ENCODE measurements at regions not wholly inside any gene's neighbourhood (a gene's known extent, or its start where the extent isn't known, plus 50 kb on each side); places are given as distances from the start of the nearest gene placed in this dataset.

DNA sequence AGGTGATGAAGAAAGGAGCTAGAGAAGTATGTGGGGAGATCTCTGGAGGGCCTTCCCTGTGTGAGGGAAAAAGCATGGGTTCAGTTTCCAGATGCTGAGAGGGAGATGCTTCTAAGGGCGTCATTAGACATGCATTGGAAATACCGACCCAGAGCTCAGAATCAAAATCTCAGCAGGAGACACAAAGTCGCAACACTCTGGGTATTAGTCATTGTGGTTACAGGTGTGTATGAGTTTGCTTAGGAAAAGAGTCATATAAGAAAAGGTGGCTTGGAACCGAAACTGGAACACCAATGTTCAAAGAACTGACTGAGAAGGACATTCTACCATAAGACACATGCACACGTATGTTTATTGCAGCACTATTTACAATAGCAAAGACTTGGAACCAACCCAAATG is 477.1 kb downstream of the FBXO15 start:
- H3K9me3 ChIP-seq (ENCODE audit: low read depth, low read length), result no peaks in the 10 kb centered on the region
- no peaks in the 10 kb centered on the region for H4K20me1 ChIP-seq (ENCODE audit: insufficient read depth, low read length)
- TF ChIP-seq, protein P1, sequence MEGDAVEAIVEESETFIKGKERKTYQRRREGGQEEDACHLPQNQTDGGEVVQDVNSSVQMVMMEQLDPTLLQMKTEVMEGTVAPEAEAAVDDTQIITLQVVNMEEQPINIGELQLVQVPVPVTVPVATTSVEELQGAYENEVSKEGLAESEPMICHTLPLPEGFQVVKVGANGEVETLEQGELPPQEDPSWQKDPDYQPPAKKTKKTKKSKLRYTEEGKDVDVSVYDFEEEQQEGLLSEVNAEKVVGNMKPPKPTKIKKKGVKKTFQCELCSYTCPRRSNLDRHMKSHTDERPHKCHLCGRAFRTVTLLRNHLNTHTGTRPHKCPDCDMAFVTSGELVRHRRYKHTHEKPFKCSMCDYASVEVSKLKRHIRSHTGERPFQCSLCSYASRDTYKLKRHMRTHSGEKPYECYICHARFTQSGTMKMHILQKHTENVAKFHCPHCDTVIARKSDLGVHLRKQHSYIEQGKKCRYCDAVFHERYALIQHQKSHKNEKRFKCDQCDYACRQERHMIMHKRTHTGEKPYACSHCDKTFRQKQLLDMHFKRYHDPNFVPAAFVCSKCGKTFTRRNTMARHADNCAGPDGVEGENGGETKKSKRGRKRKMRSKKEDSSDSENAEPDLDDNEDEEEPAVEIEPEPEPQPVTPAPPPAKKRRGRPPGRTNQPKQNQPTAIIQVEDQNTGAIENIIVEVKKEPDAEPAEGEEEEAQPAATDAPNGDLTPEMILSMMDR (IDR thresholded peaks at IDR 0.05; ENCODE audit: extremely low read depth, low read depth, low read length), result no peak
- no peak overlapping the region for H3K4me2 ChIP-seq (ENCODE audit: insufficient read depth, low read length)
- no peak overlapping the region for H3K27ac ChIP-seq (ENCODE audit: low read depth, low read length)
- H3K4me3 ChIP-seq (ENCODE audit: insufficient read depth, low read length), result no peak overlapping the region
- no peak for DNase-seq (ENCODE audit: insufficient read length, low spot score, missing footprints)
- no peak overlapping the region for H2AFZ ChIP-seq (ENCODE audit: low read length)
- H3K79me2 ChIP-seq (ENCODE audit: insufficient read depth, low read length), result no peaks in the 10 kb centered on the region
- no peaks in the 10 kb centered on the region for H3K36me3 ChIP-seq (ENCODE audit: insufficient read depth, low read length)
- H3K27me3 ChIP-seq (ENCODE audit: insufficient read depth, low read length), result no peaks in the 10 kb centered on the region
- peaks cover 6% of the 10 kb centered on the region for H3K4me1 ChIP-seq (ENCODE audit: insufficient read depth, low read length)

DNA sequence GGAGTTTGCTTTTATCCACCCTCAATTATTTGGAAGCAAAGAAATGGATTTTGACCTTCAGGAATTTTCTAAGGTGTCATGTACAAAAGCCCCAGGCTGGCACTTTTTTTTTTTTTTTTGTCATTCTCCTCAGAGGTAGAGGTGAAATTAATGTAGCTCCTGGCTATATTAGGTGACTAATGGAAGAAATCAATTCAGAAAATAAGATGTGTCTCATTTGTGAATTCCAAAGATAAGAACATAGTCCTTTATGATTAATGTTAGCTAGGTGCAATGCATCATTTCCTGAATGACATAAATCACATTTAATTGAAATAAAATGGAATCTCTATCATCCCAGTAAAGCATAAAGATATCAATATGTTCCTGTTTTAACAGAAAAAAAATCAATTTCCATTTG is 477.6 kb downstream of the FBXO15 start:
- Histone ChIP-seq H3K4me2 (ENCODE audit: insufficient read depth, low read length) (no peak overlapping the region), H3K27ac (ENCODE audit: low read depth, low read length) (no peak overlapping the region), H3K79me2 (ENCODE audit: insufficient read depth, low read length) (no peaks in the 10 kb centered on the region), H2AFZ (ENCODE audit: low read length) (no peak overlapping the region), H3K4me3 (ENCODE audit: insufficient read depth, low read length) (no peak overlapping the region), H3K9me3 (ENCODE audit: low read depth, low read length) (no peaks in the 10 kb centered on the region), H3K27me3 (ENCODE audit: insufficient read depth, low read length) (no peaks in the 10 kb centered on the region), H3K4me1 (ENCODE audit: insufficient read depth, low read length) (peaks cover 6% of the 10 kb centered on the region), H4K20me1 (ENCODE audit: insufficient read depth, low read length) (no peaks in the 10 kb centered on the region), H3K36me3 (ENCODE audit: insufficient read depth, low read length) (no peaks in the 10 kb centered on the region)
- TF ChIP-seq, protein P1 (IDR thresholded peaks at IDR 0.05; ENCODE audit: extremely low read depth, low read depth, low read length), result no peak
- DNase-seq (ENCODE audit: insufficient read length, low spot score, missing footprints), result no peak

DNA sequence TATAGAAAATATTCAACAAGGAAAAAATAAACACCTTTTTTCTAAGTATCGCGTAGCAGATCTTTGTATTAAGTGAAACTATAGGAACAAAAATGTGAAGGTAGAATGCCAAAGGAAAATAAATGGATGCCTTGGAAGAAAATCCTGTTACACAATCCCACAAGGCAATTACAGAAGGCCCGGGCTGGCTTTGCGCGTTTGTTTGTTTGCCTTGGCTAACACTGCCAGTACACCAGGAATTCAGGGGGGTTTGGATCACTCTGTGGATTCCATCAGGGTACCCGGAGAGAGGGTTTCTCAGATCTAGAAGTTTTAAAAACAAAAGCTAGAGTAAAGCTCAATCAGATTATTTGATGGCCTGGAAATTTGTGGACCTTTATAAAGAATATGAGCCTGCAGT is 478.3 kb downstream of the FBXO15 start:
- Histone ChIP-seq H3K4me3 (ENCODE audit: insufficient read depth, low read length) (no peak overlapping the region), H3K9me3 (ENCODE audit: low read depth, low read length) (no peaks in the 10 kb centered on the region), H3K27me3 (ENCODE audit: insufficient read depth, low read length) (no peaks in the 10 kb centered on the region), H4K20me1 (ENCODE audit: insufficient read depth, low read length) (no peaks in the 10 kb centered on the region), H3K36me3 (ENCODE audit: insufficient read depth, low read length) (no peaks in the 10 kb centered on the region), H3K79me2 (ENCODE audit: insufficient read depth, low read length) (no peaks in the 10 kb centered on the region), H3K27ac (ENCODE audit: low read depth, low read length) (no peak overlapping the region), H2AFZ (ENCODE audit: low read length) (no peak overlapping the region), H3K4me1 (ENCODE audit: insufficient read depth, low read length) (peaks cover 6% of the 10 kb centered on the region), H3K4me2 (ENCODE audit: insufficient read depth, low read length) (peak overlapping the region; percentile 36)
- DNase-seq (ENCODE audit: insufficient read length, low spot score, missing footprints), result no peak
- TF ChIP-seq, protein P1 (IDR thresholded peaks at IDR 0.05; ENCODE audit: extremely low read depth, low read depth, low read length), result no peak

DNA sequence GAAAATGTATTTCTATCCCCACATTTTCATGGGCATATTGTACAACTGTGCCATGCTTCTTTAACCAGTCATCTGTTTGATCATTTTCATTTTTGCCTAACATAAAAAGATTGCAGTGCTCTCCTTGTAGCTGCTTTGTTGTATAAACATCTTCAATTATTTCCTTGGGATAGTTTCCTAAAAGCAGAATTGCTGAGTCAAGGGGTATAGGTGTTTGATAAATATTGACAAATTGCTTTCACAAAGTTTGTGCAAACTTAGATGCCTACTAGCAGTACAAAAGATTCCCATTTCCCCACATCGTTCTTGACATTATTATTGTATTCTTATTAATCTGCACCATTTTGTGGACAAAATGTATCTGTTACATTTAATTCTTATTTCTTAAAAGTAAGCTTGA is 479.6 kb downstream of the FBXO15 start:
- Histone ChIP-seq H3K27ac (ENCODE audit: low read depth, low read length) (no peak overlapping the region), H3K4me3 (ENCODE audit: insufficient read depth, low read length) (no peak overlapping the region), H3K79me2 (ENCODE audit: insufficient read depth, low read length) (no peaks in the 10 kb centered on the region), H4K20me1 (ENCODE audit: insufficient read depth, low read length) (no peaks in the 10 kb centered on the region), H3K9me3 (ENCODE audit: low read depth, low read length) (no peaks in the 10 kb centered on the region), H3K4me2 (ENCODE audit: insufficient read depth, low read length) (no peak overlapping the region), H3K27me3 (ENCODE audit: insufficient read depth, low read length) (no peaks in the 10 kb centered on the region), H2AFZ (ENCODE audit: low read length) (no peak overlapping the region), H3K36me3 (ENCODE audit: insufficient read depth, low read length) (no peaks in the 10 kb centered on the region), H3K4me1 (ENCODE audit: insufficient read depth, low read length) (peaks cover 6% of the 10 kb centered on the region)
- TF ChIP-seq, protein P1 (IDR thresholded peaks at IDR 0.05; ENCODE audit: extremely low read depth, low read depth, low read length), result no peak
- DNase-seq (ENCODE audit: insufficient read length, low spot score, missing footprints), result no peak

Data from osteoblast (primary cell).